HG02870 (cell line): ENCODE measurements at regions not wholly inside any gene's neighbourhood (a gene's known extent, or its start where the extent isn't known, plus 50 kb on each side); places are given as distances from the start of the nearest gene placed in this dataset.
"Not testable (repeated sequence)": the region's sequence is repeated elsewhere in the genome, so short reads cannot be mapped to it uniquely, and the experiment has no call there.

Experiments
- ATAC-seq: cut with Tn5 transposase; IDR thresholded peaks from one replicate; pipeline ENCODE4 v1.9.1; 2021; ENCODE audit warnings: mild to moderate bottlenecking, moderate library complexity; ENCODE audit not compliant: unreplicated experiment

GRCh38 chr3:101913168-101913567, 63.9 kb downstream of the NFKBIZ start:
- ATAC-seq = peak; percentile 53

- ATAC-seq = not testable (repeated sequence)
These were observed 68.4 kb downstream of the NFKBIZ start for GRCh38 chr3:101917761-101918160.

- not testable (repeated sequence) for ATAC-seq
These were observed 72.9 kb downstream of the NFKBIZ start for GRCh38 chr3:101922151-101922725.

GRCh38 chr3:101924621-101925020, 75.3 kb downstream of the NFKBIZ start:
- ATAC-seq = not testable (repeated sequence)

- not testable (repeated sequence) for ATAC-seq
These were observed 75.8 kb downstream of the NFKBIZ start for GRCh38 chr3:101925124-101925523.

GRCh38 chr3:101925564-101925963, 76.2 kb downstream of the NFKBIZ start:
- no peak for ATAC-seq

- ATAC-seq = no peak
These were observed 77.3 kb downstream of the NFKBIZ start for GRCh38 chr3:101926594-101927105.

GRCh38 chr3:101928890-101929289, 79.6 kb downstream of the NFKBIZ start:
- no peak for ATAC-seq

GRCh38 chr3:101931081-101931480, 81.8 kb downstream of the NFKBIZ start:
- no peak for ATAC-seq

GRCh38 chr3:101932326-101933068, 83.2 kb downstream of the NFKBIZ start:
- no peak for ATAC-seq

- peak; percentile 94 for ATAC-seq
These were observed 87.4 kb downstream of the NFKBIZ start for GRCh38 chr3:101936419-101937356.

GRCh38 chr3:101938262-101938847, 89.0 kb downstream of the NFKBIZ start:
- ATAC-seq = peak; percentile 42

GRCh38 chr3:101939361-101940049, 90.2 kb downstream of the NFKBIZ start:
- no peak for ATAC-seq

GRCh38 chr3:101940521-101941317, 91.4 kb downstream of the NFKBIZ start:
- no peak for ATAC-seq

- ATAC-seq = no peak
These were observed 92.2 kb downstream of the NFKBIZ start for GRCh38 chr3:101941318-101942040.

- ATAC-seq = no peak
These were observed 93.0 kb downstream of the NFKBIZ start for GRCh38 chr3:101942356-101942755.

GRCh38 chr3:101943029-101943428, 93.7 kb downstream of the NFKBIZ start:
- ATAC-seq = peak; percentile 42

- ATAC-seq = no peak
These were observed 95.0 kb downstream of the NFKBIZ start for GRCh38 chr3:101944308-101944707.

- no peak for ATAC-seq
These were observed 96.7 kb downstream of the NFKBIZ start for GRCh38 chr3:101945980-101946379.
